ENCODE measurements at regions not wholly inside any gene's neighbourhood (a gene's known extent, or its start where the extent isn't known, plus 50 kb on each side); places are given as distances from the start of the nearest gene placed in this dataset.
A peak's percentile ranks its signal among the peaks of the same experiment; 100 is the strongest.

- H3K4me2 ChIP-seq (ENCODE audit: low read length): no peak overlapping the region
- no peaks in the 10 kb centered on the region for H3K79me2 ChIP-seq (ENCODE audit: low read length)
- no peak overlapping the region for H2AFZ ChIP-seq (ENCODE audit: low read depth, low read length)
- no peaks in the 10 kb centered on the region for H3K27me3 ChIP-seq (ENCODE audit: low read depth, low read length)
- no peaks in the 10 kb centered on the region for H3K36me3 ChIP-seq (replicated peaks; ENCODE audit: low read depth, low read length)
- H3K9ac ChIP-seq (ENCODE audit: low read length): no peak overlapping the region
- H4K20me1 ChIP-seq (ENCODE audit: insufficient read depth, low read length): no peaks in the 10 kb centered on the region
- peaks cover 12% of the 10 kb centered on the region for H3K4me1 ChIP-seq (ENCODE audit: low read length)
- no peaks in the 10 kb centered on the region for H3K9me3 ChIP-seq (ENCODE audit: insufficient read depth, low read length)
- TF ChIP-seq CTCF (IDR thresholded peaks at IDR 0.05; ENCODE audit: low read depth, low read length) (no peak), EZH2phosphoT487 (IDR thresholded peaks at IDR 0.05; ENCODE audit: low read depth) (no peak)
- H3K4me3 ChIP-seq (ENCODE audit: low read length): no peak overlapping the region
- H3K27ac ChIP-seq (ENCODE audit: low read length): no peak overlapping the region
Observed at GRCh38 chr6:68194846-68195478, 440.1 kb upstream of the ADGRB3 start.

GRCh38 chr6:68192988-68193387 is 442.1 kb upstream of the ADGRB3 start:
- H3K4me2 ChIP-seq (ENCODE audit: low read length): peak overlapping the region; percentile 21
- no peaks in the 10 kb centered on the region for H3K9me3 ChIP-seq (ENCODE audit: insufficient read depth, low read length)
- peaks cover 12% of the 10 kb centered on the region for H3K4me1 ChIP-seq (ENCODE audit: low read length)
- TF ChIP-seq EZH2phosphoT487 (IDR thresholded peaks at IDR 0.05; ENCODE audit: low read depth) (no peak), CTCF (IDR thresholded peaks at IDR 0.05; ENCODE audit: low read depth, low read length) (no peak)
- H3K36me3 ChIP-seq (replicated peaks; ENCODE audit: low read depth, low read length): no peaks in the 10 kb centered on the region
- H3K27ac ChIP-seq (ENCODE audit: low read length): no peak overlapping the region
- no peak overlapping the region for H3K9ac ChIP-seq (ENCODE audit: low read length)
- no peak overlapping the region for H2AFZ ChIP-seq (ENCODE audit: low read depth, low read length)
- H4K20me1 ChIP-seq (ENCODE audit: insufficient read depth, low read length): no peaks in the 10 kb centered on the region
- H3K79me2 ChIP-seq (ENCODE audit: low read length): no peaks in the 10 kb centered on the region
- H3K27me3 ChIP-seq (ENCODE audit: low read depth, low read length): no peaks in the 10 kb centered on the region
- H3K4me3 ChIP-seq (ENCODE audit: low read length): no peak overlapping the region

GRCh38 chr6:68189217-68189815 is 445.8 kb upstream of the ADGRB3 start:
- no peak overlapping the region for H3K9ac ChIP-seq (ENCODE audit: low read length)
- H3K36me3 ChIP-seq (replicated peaks; ENCODE audit: low read depth, low read length): no peaks in the 10 kb centered on the region
- TF ChIP-seq EZH2phosphoT487 (IDR thresholded peaks at IDR 0.05; ENCODE audit: low read depth) (no peak), CTCF (IDR thresholded peaks at IDR 0.05; ENCODE audit: low read depth, low read length) (no peak)
- H3K79me2 ChIP-seq (ENCODE audit: low read length): no peaks in the 10 kb centered on the region
- H4K20me1 ChIP-seq (ENCODE audit: insufficient read depth, low read length): no peaks in the 10 kb centered on the region
- H2AFZ ChIP-seq (ENCODE audit: low read depth, low read length): no peak overlapping the region
- H3K4me2 ChIP-seq (ENCODE audit: low read length): no peak overlapping the region
- H3K27ac ChIP-seq (ENCODE audit: low read length): no peak overlapping the region
- no peaks in the 10 kb centered on the region for H3K27me3 ChIP-seq (ENCODE audit: low read depth, low read length)
- H3K4me1 ChIP-seq (ENCODE audit: low read length): peaks cover 9% of the 10 kb centered on the region
- no peak overlapping the region for H3K4me3 ChIP-seq (ENCODE audit: low read length)
- H3K9me3 ChIP-seq (ENCODE audit: insufficient read depth, low read length): no peaks in the 10 kb centered on the region

- H3K9ac ChIP-seq (ENCODE audit: low read length): no peak overlapping the region
- no peak for TF ChIP-seq EZH2phosphoT487 (IDR thresholded peaks at IDR 0.05; ENCODE audit: low read depth)
- TF ChIP-seq CTCF (IDR thresholded peaks at IDR 0.05; ENCODE audit: low read depth, low read length): no peak
- no peaks in the 10 kb centered on the region for H4K20me1 ChIP-seq (ENCODE audit: insufficient read depth, low read length)
- no peaks in the 10 kb centered on the region for H3K27me3 ChIP-seq (ENCODE audit: low read depth, low read length)
- H3K27ac ChIP-seq (ENCODE audit: low read length): no peak overlapping the region
- H3K4me1 ChIP-seq (ENCODE audit: low read length): no peaks in the 10 kb centered on the region
- no peaks in the 10 kb centered on the region for H3K36me3 ChIP-seq (replicated peaks; ENCODE audit: low read depth, low read length)
- no peaks in the 10 kb centered on the region for H3K9me3 ChIP-seq (ENCODE audit: insufficient read depth, low read length)
- no peak overlapping the region for H3K4me2 ChIP-seq (ENCODE audit: low read length)
- H2AFZ ChIP-seq (ENCODE audit: low read depth, low read length): no peak overlapping the region
- H3K4me3 ChIP-seq (ENCODE audit: low read length): no peak overlapping the region
- no peaks in the 10 kb centered on the region for H3K79me2 ChIP-seq (ENCODE audit: low read length)
Observed at GRCh38 chr6:68186870-68187269, 448.2 kb upstream of the ADGRB3 start.
